ENCODE measurements at regions not wholly inside any gene's neighbourhood (a gene's known extent, or its start where the extent isn't known, plus 50 kb on each side); places are given as distances from the start of the nearest gene placed in this dataset.

- H3K27me3 ChIP-seq (ENCODE audit: insufficient read depth, poor library complexity, severe bottlenecking): no peaks in the 10 kb centered on the region
- DNase-seq (ENCODE audit: low spot score): no peak
- no peak overlapping the region for H3K27ac ChIP-seq (ENCODE audit: poor library complexity, severe bottlenecking)
- H3K9me3 ChIP-seq (ENCODE audit: severe bottlenecking): no peaks in the 10 kb centered on the region
- H3K4me3 ChIP-seq (ENCODE audit: severe bottlenecking): no peak overlapping the region
- H3K36me3 ChIP-seq (ENCODE audit: low read depth): no peaks in the 10 kb centered on the region
- H3K4me1 ChIP-seq (ENCODE audit: insufficient read depth, poor library complexity, severe bottlenecking): no peaks in the 10 kb centered on the region
- no peak for TF ChIP-seq CTCF (IDR thresholded peaks at IDR 0.05; ENCODE audit: poor library complexity, severe bottlenecking)
- ATAC-seq (ENCODE audit: low read depth): no peak
These were observed 113.0 kb upstream of the SLC10A2 start for GRCh38 chr13:103178986-103179943.

DNA sequence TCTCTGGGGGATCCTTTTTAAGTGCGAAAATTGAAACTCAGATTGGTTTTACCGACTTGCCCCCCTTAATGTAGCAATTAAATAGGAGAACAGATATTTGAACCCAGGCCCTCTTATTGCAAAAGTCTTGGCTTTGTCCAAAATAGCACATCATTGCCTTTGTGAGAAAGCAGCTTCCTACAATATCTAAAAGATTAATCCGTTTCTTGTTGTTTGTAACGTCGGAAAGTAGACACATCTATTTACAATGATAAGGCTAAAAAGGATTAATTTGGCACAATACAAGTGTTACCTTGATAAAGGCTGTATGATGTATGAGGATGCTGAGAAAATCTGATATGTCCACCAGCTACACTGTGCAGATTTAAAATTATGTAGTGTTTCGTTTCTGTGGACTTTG is 108.7 kb upstream of the SLC10A2 start:
- Histone ChIP-seq H3K4me3 (ENCODE audit: severe bottlenecking) (no peak overlapping the region), H3K36me3 (ENCODE audit: low read depth) (no peaks in the 10 kb centered on the region), H3K9me3 (ENCODE audit: severe bottlenecking) (no peaks in the 10 kb centered on the region), H3K27ac (ENCODE audit: poor library complexity, severe bottlenecking) (no peak overlapping the region), H3K27me3 (ENCODE audit: insufficient read depth, poor library complexity, severe bottlenecking) (no peaks in the 10 kb centered on the region), H3K4me1 (ENCODE audit: insufficient read depth, poor library complexity, severe bottlenecking) (no peaks in the 10 kb centered on the region)
- TF ChIP-seq CTCF (IDR thresholded peaks at IDR 0.05; ENCODE audit: poor library complexity, severe bottlenecking): no peak
- no peak for ATAC-seq (ENCODE audit: low read depth)
- no peak for DNase-seq (ENCODE audit: low spot score)

GRCh38 chr13:103168901-103169508 is 102.8 kb upstream of the SLC10A2 start:
- no peaks in the 10 kb centered on the region for H3K4me1 ChIP-seq (ENCODE audit: insufficient read depth, poor library complexity, severe bottlenecking)
- no peak overlapping the region for H3K4me3 ChIP-seq (ENCODE audit: severe bottlenecking)
- ATAC-seq (ENCODE audit: low read depth): no peak
- no peaks in the 10 kb centered on the region for H3K36me3 ChIP-seq (ENCODE audit: low read depth)
- H3K27me3 ChIP-seq (ENCODE audit: insufficient read depth, poor library complexity, severe bottlenecking): no peaks in the 10 kb centered on the region
- no peak for TF ChIP-seq CTCF (IDR thresholded peaks at IDR 0.05; ENCODE audit: poor library complexity, severe bottlenecking)
- H3K9me3 ChIP-seq (ENCODE audit: severe bottlenecking): no peaks in the 10 kb centered on the region
- no peak for DNase-seq (ENCODE audit: low spot score)
- H3K27ac ChIP-seq (ENCODE audit: poor library complexity, severe bottlenecking): no peak overlapping the region

DNA sequence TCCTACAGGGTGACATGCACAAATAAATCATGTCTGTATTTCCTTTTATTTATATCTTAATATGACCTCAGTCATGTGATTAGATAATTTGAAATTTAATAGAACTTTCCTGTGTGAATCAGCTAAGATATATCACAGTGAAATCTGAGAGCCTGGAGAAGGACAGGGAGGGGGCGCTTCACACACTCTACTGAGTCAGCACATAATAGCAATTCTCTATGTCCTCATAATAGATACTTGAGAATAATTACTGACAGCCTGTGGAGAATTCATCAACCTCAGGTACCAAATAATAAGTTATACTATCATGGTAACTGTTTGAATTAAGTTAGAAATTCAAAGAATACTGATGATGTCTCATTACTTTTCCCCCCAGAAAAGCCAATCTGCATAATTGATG is 98.0 kb upstream of the SLC10A2 start:
- no peak for DNase-seq (ENCODE audit: low spot score)
- no peak overlapping the region for H3K27ac ChIP-seq (ENCODE audit: poor library complexity, severe bottlenecking)
- H3K4me3 ChIP-seq (ENCODE audit: severe bottlenecking): no peak overlapping the region
- H3K4me1 ChIP-seq (ENCODE audit: insufficient read depth, poor library complexity, severe bottlenecking): no peaks in the 10 kb centered on the region
- ATAC-seq (ENCODE audit: low read depth): no peak
- H3K27me3 ChIP-seq (ENCODE audit: insufficient read depth, poor library complexity, severe bottlenecking): no peaks in the 10 kb centered on the region
- H3K36me3 ChIP-seq (ENCODE audit: low read depth): no peaks in the 10 kb centered on the region
- H3K9me3 ChIP-seq (ENCODE audit: severe bottlenecking): no peaks in the 10 kb centered on the region
- no peak for TF ChIP-seq CTCF (IDR thresholded peaks at IDR 0.05; ENCODE audit: poor library complexity, severe bottlenecking)

DNA sequence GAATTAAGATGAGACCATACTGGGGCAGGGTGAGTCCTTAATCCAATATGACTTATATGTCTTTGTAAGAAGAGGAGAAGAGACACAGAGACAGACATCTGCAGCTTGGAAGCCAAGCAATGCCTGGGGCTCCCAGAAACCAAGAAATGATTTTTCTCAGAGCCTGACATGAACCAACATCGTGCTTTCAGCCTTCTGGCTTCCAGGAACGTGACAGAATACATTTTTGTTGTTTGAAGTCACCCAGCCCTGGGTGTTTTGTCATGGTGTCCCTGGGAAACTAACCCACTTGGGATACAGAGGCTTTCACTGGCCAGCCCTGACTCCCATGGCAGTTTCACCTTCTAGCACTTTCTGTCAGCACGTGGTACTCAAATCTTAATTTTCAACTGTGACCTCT is 95.3 kb upstream of the SLC10A2 start:
- Histone ChIP-seq H3K36me3 (ENCODE audit: low read depth) (no peaks in the 10 kb centered on the region), H3K4me1 (ENCODE audit: insufficient read depth, poor library complexity, severe bottlenecking) (peaks cover 16% of the 10 kb centered on the region), H3K4me3 (ENCODE audit: severe bottlenecking) (no peak overlapping the region), H3K27ac (ENCODE audit: poor library complexity, severe bottlenecking) (no peak overlapping the region), H3K9me3 (ENCODE audit: severe bottlenecking) (no peaks in the 10 kb centered on the region), H3K27me3 (ENCODE audit: insufficient read depth, poor library complexity, severe bottlenecking) (no peaks in the 10 kb centered on the region)
- ATAC-seq (ENCODE audit: low read depth): no peak
- no peak for DNase-seq (ENCODE audit: low spot score)
- TF ChIP-seq CTCF (IDR thresholded peaks at IDR 0.05; ENCODE audit: poor library complexity, severe bottlenecking): no peak

Data from RWPE2 (cell line).